Dermis microvascular lymphatic vessel endothelial cell (primary cell): ENCODE measurements at regions not wholly inside any gene's neighbourhood (a gene's known extent, or its start where the extent isn't known, plus 50 kb on each side); places are given as distances from the start of the nearest gene placed in this dataset.
"Not testable (repeated sequence)": the region's sequence is repeated elsewhere in the genome, so short reads cannot be mapped to it uniquely, and the experiment has no call there.

Experiments
- DNase-seq, 2 donors: peaks; one replicate each; pipeline versions ENCODE4 v3.0.0 to v3.0.0-alpha.2; 2010; ENCODE audit warnings: low read depth in 2 of 2

DNA sequence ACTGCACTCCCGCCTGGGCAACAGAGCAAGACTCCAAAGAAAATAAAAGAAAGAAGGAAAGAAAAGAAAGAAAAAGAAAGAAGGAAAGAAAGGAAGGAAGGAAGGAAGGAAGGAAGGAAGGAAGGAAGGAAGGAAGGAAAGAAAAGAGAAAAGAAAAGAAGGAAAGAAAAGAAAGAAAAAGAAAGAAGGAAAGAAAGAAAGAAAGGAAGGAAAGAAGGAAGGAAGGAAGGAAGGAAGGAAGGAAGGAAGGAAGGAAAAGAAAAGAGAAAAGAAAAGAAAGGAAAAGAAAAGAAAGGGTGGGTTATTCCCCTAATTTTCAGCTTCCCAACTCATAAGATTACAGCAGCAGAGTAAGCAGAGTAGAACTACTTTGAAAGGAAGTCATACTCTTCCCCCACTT is 64.4 kb downstream of the TMEM200C start:
- not testable (repeated sequence) for DNase-seq

DNA sequence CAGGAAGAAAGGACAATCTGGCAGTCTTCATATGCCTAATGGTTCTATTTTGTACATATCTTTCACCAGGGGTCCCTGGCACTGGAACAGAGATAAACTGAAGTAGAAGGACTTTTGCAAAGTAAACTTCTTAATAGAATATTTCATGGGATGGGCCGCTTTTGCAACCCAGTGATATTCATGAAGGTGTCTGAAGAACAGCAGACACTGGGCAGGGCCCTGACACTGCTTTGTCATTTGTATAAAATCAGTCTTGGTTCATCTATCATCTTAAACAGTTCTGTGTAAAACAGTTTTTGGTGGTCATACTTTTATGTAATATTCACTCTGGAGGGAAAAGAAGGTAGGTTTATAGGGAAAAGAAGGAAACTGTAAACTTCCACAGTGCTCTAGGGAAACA is 66.4 kb downstream of the TMEM200C start:
- DNase-seq: no peak

DNA sequence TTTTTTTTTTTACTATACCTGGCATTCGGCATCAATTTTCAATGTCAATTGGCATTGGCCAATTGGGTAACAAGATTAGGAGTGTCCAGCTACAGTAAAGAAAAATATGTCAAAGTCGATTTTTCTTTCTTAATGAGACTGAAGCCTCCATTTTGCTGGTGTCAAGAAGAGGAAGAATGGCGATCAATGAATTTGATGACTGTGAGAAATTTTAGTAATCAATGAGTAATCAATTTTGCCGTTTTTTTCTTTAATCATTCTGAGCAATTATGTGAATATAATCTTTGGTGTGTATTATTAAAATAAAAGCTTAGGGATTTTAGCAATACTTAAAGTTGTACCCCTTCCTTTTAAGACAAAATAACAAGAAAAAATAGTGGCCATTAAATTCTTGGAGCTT is 69.7 kb downstream of the TMEM200C start:
- no peak for DNase-seq

DNA sequence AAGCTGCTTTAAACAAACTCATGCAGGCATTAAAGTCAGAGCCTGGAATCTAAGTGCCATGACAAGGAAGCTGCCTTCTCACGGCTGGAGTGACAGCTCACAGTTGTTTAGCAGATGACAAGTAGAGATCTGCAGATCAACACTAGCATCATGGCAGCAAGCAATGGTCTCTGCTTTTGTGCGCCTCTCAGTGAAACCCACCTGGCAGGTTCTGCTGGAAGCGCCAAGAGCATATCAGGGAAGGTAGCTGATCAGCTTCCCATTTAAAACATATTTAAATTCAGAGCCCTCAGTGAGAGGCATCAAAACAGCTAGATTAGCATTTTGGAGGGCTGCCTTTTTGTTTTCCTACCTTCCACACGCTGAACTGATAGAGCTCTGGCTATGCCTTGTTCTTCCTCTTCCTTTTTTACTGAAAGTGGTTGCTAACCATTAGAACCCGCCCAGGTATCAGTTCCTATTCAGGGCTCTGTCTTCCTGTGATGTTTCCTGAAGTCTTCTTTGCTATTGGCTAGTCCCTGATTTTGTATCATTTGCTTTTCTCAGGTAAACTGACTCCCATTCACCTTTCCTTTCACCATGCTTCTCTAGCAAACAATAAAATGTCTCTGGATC is 70.8 kb downstream of the TMEM200C start:
- no peak for DNase-seq

DNA sequence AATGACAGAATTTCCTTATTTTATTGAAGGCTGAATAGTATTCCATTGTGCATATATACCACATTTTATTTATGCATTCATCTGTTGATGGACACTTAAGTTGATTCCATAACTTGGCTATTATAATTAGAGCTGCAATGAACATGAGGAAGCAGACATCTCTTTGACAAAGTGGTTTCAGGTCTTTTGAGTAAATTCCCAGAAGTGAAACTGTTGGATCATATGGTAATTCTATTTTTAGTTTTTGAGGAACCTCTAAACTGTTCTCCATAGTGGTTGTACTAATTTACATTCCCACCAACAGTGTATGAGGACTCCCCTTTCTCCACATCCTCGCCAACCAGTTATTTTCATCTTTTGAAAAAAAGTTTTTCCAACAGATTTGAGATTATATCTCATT is 77.5 kb downstream of the TMEM200C start:
- DNase-seq: no peak

DNA sequence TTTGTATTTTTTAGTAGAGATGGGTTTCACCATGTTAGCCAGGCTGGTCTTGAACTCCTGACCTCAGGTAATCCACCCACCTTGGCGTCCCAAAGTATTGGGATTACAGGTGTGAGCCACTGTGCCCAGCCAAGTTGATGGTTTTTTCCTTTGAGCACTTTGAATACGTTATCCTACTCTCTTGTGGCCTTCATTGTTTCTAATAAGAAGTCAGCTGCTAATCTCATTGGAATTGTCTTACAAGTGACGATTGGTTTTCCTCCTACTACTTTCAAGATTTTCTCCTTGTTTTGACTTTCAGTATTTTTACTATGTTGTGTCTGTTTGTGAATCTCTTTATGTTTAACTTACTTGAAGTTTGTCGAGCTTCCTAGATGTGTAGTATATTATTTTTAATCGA is 88.5 kb downstream of the TMEM200C start:
- no peak for DNase-seq

DNA sequence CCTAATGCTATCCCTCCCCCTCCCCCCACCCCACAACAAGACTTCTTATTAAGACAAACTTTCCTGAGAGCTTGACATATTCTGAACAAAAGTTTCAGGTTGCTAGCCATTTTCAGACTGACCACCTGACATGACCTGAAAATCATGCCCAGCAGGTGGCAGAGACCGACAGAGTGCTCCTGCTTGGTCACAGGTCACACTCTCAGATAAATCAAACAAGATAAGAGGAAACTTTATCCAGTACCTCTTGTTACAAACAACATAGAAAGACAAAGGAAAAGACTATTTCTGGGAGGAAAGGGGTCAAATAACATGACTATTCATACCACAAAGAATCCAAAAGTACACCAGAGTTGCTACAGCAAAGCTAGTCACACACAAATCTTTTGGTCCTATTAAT is 107.4 kb downstream of the TMEM200C start:
- no peak for DNase-seq

DNA sequence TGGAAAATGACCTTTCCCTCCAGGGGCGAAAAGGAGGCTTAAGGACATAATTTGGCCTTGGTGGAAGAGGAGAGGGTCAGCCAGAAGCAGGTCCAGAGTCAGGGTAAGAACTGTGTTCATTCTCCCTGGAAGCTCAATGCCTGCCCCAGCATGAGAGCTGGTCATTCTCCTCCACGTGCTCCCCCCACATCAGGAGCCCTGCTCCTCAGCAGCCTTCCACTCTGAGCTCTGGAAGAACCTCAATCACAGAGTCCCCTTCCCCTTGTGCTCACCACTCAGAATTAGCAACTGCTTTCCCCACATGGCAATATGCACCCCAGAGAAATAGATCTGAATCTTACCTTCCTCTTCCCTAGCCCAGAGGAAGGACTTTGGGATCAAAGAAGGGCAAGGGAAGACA is 115.4 kb downstream of the TMEM200C start:
- DNase-seq: no peak

DNA sequence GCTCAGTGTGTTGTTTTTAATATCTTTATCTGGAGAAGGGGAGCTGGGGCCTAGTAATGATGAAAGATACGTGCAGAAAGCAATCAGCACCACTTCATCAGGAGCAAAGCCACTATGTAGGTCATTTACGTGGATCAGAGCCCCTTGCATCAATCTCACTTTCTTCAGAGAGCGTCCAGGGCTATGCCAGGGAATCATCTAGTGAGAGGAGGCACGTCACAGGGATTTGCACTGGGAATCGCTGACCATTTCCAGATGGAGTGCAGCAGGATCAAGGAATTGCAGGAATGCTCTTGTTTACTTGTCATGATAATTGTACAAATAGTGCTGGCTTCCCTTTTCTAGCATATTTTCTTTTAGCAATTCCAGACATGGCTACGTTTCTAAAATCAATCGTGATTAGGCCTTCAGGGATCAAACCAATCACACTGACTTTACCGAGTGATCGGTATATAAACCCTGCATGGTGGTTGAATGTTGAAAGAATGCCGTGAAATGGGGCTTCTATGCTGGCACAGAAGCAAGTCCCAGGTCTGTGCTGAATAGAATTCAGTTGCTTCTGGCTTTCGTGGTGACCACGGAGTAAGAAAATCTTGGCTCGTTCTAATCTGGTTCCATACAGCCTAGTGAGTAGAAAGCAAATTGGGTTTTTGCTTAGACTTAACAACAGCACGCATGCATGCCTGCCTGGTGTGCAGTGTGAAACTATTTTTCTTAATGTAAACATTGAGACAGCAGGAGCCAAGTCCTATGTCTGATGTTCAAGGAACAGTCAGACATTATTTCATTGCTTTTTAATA is 122.8 kb downstream of the TMEM200C start:
- no peak for DNase-seq

DNA sequence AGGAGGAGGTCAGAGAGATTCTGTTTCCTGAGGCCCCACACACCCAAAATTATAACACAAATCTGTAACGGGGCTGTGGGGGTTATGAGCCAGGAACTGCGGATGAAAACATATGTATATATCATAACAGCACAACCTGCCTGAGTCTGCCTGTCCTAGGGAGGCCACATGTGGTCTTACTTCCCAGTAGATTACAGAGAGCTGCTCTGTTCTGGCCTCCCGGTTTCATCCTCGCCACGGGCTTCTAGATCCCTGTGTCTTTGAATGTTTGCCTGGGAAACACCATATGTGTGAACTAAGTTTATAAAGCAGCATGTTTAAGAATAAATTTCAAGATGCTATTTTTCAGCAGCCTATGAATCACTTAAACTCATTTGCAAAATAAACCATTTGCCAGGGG is 124.0 kb downstream of the TMEM200C start:
- DNase-seq: no peak

DNA sequence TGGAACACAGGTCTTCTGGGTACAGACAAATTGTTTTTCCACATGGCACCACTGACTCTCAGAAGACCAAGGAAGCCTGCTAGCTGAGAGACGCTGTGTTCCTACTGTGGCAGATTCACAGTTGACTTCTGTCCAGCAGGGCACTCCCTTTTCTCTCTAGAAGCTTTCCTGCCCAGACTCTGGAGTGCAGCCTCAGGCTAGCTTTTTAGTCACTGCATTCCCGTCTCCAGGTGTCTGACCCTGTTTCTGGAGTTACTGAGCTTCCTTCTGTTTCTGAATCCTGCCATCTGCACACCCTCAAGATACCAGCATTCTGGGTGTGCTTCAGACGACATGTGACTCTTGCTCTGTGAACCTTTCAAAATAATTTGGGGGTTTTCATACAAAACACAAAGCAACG is 125.1 kb downstream of the TMEM200C start:
- no peak for DNase-seq

DNA sequence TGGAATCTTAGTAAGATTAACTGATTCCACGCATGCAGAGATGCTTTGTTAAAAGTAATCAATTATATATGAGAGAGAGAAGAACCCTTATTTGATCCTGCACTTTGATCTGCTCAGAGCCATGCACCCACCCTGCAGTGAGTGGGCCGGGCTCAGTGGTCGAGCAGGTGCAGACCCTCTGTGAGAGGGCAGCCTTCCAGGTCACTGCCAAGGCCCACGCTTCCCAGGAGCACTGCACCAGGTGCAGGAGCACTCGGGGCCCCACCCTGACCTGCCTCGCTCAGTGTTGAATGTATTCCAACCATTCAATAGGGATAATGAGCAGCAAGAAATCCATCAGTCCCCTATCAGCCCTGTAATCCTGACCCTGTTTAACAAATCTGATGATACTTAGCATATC is 126.9 kb downstream of the TMEM200C start:
- no peak for DNase-seq

DNA sequence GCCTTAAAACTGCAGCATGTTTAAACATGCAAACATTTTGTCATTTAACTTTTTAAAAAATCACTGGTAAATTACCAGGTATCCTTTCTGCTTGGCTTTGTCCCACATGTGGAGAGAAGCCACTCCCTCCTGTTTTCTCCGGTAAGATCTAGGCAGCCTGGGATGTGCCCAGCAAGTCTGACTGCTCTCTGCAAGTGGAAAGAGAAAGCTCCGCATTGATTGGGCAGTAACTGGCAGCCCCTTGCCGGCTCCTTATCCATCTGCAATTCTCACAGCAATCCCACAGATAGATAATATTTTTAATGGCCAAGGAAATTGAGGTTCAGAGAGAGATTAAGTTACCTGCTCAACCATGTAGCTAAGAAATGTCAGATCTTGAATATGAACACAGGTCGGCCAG is 136.1 kb downstream of the TMEM200C start:
- no peak for DNase-seq

DNA sequence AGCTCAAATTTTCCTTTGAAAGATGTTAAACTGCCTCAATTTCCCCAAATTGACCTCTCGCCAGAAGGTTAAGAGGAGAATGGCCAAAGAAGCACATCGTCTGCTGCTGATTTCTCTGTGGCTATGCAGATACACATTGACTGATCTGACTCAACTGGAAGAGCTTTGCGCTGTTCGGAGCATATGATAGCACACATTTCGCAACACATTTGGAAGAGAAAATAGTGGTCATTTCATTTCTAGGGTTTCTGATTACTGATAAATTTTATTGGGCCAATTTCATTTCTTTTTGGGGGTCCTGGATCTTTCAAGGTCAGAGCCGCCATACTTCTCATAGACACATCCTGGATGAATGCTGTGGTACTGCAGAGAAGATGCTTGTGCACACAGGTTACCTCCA is 138.5 kb downstream of the TMEM200C start:
- no peak for DNase-seq

DNA sequence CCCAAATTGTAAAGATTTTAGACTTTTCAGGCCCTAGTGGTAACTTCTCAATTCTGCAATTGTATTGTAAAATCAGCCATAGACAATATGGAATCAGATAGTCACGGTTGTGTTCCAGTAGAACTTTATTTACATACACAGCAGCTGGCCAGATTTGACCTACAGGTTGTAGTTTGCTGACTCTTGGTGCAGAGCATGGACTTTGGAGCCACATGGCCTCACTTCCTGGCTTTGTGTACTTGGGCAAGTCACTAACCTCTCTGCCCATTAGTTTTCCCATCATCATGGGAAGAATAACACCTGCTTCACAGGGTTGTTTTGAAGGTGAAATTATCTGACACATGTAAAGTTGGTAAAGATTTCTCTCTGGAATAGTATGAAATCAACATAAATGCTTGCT is 147.6 kb downstream of the TMEM200C start:
- no peak for DNase-seq

DNA sequence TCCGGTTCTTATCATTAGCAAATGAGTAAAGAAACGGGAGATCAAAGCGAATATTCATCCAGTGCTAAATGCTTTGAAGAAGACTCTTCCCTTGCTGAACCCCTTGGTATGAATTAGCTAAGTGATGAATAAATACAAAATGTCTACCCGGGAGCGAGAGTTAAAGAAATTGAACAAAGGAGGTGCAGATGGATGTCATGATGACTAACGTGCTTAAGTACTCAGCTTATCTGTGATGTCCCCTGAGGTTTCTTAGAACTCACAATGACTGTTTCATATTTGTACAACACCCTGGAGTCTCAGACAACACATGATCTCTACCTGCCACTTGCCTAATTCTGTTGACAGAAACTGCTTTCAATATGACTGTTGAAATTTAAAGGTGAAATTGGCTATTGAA is 148.5 kb downstream of the TMEM200C start:
- DNase-seq: no peak

DNA sequence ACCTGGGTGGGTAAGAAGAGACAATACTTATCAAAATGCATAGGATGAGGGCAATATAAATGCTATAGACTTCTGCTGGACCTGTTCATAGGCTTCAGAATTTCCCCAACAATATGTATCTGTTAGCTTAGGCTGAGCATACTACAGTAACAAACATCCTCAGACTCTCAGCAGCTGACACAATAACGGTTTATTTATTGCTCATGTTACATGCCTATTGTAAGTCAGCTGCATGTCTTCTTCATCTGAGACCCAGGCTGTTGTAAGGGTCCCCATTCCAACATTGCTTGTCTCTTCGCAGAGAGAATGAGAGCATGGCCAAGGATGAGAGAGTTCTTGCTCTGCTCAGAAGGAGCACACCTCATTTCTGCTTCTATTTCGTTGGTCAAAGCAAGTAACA is 150.7 kb downstream of the TMEM200C start:
- DNase-seq: no peak

DNA sequence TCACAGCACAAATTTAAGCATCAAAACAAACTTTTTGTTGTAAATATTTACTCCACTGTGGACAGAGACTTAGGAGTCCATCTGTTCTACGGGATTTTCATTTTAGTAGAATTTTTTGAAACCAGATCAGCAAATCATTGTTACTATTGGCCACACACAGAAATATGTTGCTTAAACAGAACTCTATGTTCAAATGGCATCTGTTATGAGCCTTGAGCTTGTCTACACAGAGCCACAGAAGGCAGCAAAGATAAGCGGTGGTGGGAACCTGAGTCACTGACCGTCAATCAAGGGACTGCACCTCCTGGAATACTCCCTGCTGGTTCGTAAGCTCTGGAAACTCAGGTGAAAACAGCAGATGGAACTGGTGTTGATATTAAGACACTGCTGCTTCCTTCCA is 156.8 kb downstream of the TMEM200C start:
- no peak for DNase-seq

DNA sequence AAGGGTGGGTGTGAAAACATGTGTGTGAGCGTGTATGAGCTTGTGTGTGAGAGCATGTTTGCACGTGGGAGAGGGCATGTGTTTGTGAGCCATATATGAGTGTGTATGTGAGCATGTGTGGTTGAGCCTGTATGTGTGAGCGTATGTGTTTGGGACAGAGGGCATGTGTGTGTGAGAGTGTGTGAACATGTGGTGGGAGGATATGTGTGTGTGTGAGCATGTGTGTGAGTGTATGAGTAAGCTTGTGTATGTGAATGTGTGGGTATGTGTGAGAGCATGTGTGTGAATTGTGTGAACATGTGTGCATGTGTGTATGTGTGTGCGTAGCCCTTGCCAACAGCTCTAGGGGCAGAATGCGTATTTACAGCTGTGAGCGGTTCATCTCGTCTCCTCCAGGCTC is 163.0 kb downstream of the TMEM200C start:
- no peak for DNase-seq

DNA sequence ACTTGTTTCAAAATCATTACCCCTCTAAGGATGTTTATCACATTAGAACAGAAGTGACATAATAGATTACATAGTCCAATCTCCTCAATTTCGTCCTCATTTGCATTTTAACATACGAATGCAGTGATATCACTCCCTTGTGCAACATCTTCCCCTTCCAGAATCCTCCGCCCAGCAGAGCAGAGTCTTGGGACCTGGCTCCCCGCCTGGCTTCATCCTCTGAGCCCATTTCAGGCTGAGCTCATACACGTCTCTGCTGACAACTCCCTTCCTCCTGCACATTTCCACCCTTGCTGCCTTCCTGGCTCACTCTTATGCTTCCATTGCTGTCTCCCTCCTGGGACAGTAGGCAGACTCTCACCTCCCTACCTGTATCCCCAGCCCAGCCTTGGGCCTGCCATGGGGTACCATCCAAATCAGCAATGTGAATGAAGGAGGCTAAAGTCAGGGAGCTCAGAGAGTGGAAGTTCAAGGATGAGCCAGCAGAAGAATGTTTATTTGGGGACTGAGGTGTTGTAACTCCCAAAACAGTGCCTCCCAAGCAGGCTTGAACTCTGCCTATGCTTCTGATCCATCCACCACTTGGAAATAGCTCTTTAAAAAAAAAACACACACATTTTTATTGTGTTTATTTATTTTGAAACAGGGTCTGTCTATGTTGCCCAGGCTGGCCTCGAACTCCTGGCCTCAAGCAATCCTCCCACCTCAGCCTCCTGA is 165.2 kb downstream of the TMEM200C start:
- no peak for DNase-seq

DNA sequence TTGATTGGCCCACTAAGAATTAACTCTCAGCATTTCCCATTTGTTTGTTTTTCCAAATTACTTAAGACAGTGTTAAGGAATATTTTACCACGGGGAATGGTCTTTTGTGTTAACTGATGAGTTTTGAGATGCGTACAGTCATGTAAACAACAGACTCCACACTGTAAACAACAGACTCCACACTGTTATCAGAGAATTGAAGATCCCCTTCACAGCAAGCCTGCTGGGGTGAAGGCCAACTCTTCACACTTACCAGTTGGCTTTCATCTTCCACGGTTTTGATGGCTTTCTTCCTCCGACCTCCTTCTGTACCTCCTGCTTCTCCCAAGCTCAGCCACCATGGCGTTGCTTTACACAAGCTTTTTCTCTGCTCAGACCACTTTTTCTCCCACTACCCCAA is 166.8 kb downstream of the TMEM200C start:
- no peak for DNase-seq

DNA sequence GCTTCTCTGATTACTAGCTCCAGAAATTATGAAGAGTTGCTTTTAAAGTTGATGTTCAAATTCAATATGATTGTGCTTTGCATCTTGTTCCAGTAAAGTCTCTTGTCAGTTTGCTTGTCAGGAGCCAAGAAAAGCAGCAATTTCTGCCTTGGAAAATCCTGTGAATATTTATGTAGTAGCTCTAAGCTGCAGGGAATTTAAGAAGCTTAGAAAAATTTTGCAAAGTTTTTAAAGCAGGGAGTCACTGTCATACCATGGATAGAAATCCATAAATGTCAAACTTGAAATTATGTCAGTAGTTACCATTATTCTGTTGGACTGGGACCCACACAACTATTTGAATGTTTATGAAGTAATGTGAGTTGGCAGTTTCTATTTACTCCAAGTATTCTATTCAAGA is 169.3 kb downstream of the TMEM200C start:
- DNase-seq: no peak

DNA sequence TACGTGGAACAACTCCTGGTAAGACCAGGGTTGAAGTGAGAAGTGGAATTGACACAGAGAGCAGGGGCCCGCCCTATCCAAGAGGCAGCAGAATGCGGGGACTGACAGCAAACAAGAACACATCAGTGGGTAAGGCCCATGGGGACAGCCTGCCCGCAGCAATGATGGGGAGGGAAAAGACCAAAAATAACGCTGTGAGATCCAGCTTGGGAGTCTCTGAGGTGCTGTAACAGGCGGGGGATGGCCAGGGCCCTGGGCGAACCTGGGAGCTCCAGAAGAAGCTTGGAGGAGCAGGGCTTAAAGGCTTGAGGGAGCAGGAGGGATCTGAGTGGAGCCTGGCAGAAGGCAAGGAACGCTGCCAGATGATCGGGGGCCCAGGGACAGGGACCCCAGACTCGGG is 173.4 kb downstream of the TMEM200C start:
- no peak for DNase-seq
